SK-N-SH (cell line): ENCODE measurements at regions not wholly inside any gene's neighbourhood (a gene's known extent, or its start where the extent isn't known, plus 50 kb on each side); places are given as distances from the start of the nearest gene placed in this dataset.

Experiments used
- CTCF ChIA-PET: fragments of 300-600, 350-600 bp; formaldehyde crosslinking; extraction: SDS; loops from one replicate; lab custom pipeline; 2021; lab: Yijun Ruan, JAX
- POLR2A ChIA-PET: fragments of 350-600 bp; sonication (Branson Sonifier 250); formaldehyde crosslinking; extraction: SDS; loops from one replicate; lab custom pipeline; 2020; ENCODE audit warnings: antibody characterized with exemption, inconsistent platforms; lab: Yijun Ruan, JAX
- DNase-seq: peaks from one replicate; pipeline ENCODE4 v3.0.0; 2012
- H2AFZ ChIP-seq: fragments of 200-600 bp; sonication (generic); 2 replicates; pipeline ENCODE4 v1.8.1; 2016; ENCODE audit warnings: antibody characterized with exemption, mild to moderate bottlenecking, low read depth
- H3F3A ChIP-seq: fragments of 200-600 bp; sonication (generic); replicated peaks from 2 replicates; pipeline ENCODE3; 2016; ENCODE audit warnings: antibody characterized with exemption, mild to moderate bottlenecking; ENCODE audit not compliant: insufficient read depth
- H3K27ac ChIP-seq, 2 experiments: fragments of 200-500 bp in 1 of 2; fragments of 200-600 bp in 1 of 2; sonication (Bioruptor generic) in 1 of 2; sonication (generic), shearing (Covaris generic) in 1 of 2; 2 replicates each; pipeline versions ENCODE4 v1.5.1 to v1.6.1; 2014 to 2016; ENCODE audit warnings: low read depth in 2 of 2, inconsistent platforms in 1 of 2, low read length in 1 of 2, mild to moderate bottlenecking in 1 of 2, mixed read lengths in 1 of 2
- H3K27me3 ChIP-seq: fragments of 200-600 bp; sonication (generic), shearing (Covaris generic); 2 replicates; pipeline ENCODE4 v1.6.1; 2016; ENCODE audit warnings: mixed run types; ENCODE audit not compliant: insufficient read depth
- H3K36me3 ChIP-seq, 2 experiments: fragments of 200-500 bp in 1 of 2; fragments of 200-600 bp in 1 of 2; sonication (Bioruptor generic) in 1 of 2; sonication (generic) in 1 of 2; replicated peaks in 1 of 2; 2 replicates each; pipeline versions ENCODE3 to v1.5.1; 2014 to 2016; ENCODE audit warnings: low read length in 1 of 2, mild to moderate bottlenecking in 1 of 2; ENCODE audit not compliant: insufficient read depth in 2 of 2, control insufficient read depth in 1 of 2
- H3K4me1 ChIP-seq, 2 experiments: fragments of 200-500 bp in 1 of 2; fragments of 200-600 bp in 1 of 2; sonication (Bioruptor generic) in 1 of 2; sonication (generic), shearing (Covaris generic) in 1 of 2; 2 replicates each; pipeline versions ENCODE4 v1.5.1 to v1.6.1; 2014 to 2016; ENCODE audit warnings: low read depth in 1 of 2, low read length in 1 of 2, mixed run types in 1 of 2; ENCODE audit not compliant: insufficient read depth in 2 of 2, control insufficient read depth in 1 of 2
- H3K4me2 ChIP-seq: fragments of 200-600 bp; sonication (generic), shearing (Covaris generic); 2 replicates; pipeline ENCODE4 v1.6.1; 2017; ENCODE audit warnings: mixed run types
- H3K4me3 ChIP-seq, 2 experiments: fragments of 200-500 bp in 1 of 2; fragments of 200-600 bp in 1 of 2; sonication (Bioruptor generic) in 1 of 2; sonication (generic), shearing (Covaris generic) in 1 of 2; 2 replicates each; pipeline versions ENCODE4 v1.5.1 to v1.8.1; 2014 to 2016; ENCODE audit warnings: low read depth in 2 of 2, inconsistent platforms in 1 of 2, low read length in 1 of 2, mild to moderate bottlenecking in 1 of 2, mixed read lengths in 1 of 2, moderate library complexity in 1 of 2
- H3K79me2 ChIP-seq: fragments of 200-600 bp; sonication (generic); 2 replicates; pipeline ENCODE4 v1.8.1; 2017; ENCODE audit warnings: mild to moderate bottlenecking; ENCODE audit not compliant: insufficient read depth
- H3K9ac ChIP-seq: fragments of 200-600 bp; sonication (generic); 2 replicates; pipeline ENCODE4 v1.6.1; 2017; ENCODE audit warnings: mixed run types
- H3K9me2 ChIP-seq: fragments of 200-600 bp; sonication (generic); 2 replicates; pipeline ENCODE4 v1.6.1; 2017; ENCODE audit warnings: mixed run types
- H3K9me3 ChIP-seq: fragments of 200-600 bp; sonication (generic); 2 replicates; pipeline ENCODE4 v1.6.1; 2017; ENCODE audit warnings: mixed run types, mild to moderate bottlenecking, moderate library complexity
- H4K20me1 ChIP-seq: fragments of 200-600 bp; sonication (generic); 2 replicates; pipeline ENCODE4 v1.6.1; 2017; ENCODE audit warnings: mild to moderate bottlenecking, mixed run types; ENCODE audit not compliant: insufficient read depth
- CHD2 ChIP-seq: fragments of 150-350 bp; IDR thresholded peaks from 2 replicates; pipeline ENCODE4 v1.6.1; 2018; ENCODE audit warnings: low read length; ENCODE audit not compliant: partially characterized antibody
- FOSL2 ChIP-seq: IDR thresholded peaks from 2 replicates; pipeline ENCODE4 v1.4.0; 2012; ENCODE audit warnings: low read depth, mild to moderate bottlenecking, moderate library complexity, borderline replicate concordance
- JUND ChIP-seq: IDR thresholded peaks from 2 replicates; pipeline ENCODE4 v1.4.0; 2012
- MEF2A ChIP-seq: IDR thresholded peaks from 2 replicates; pipeline ENCODE4 v1.4.0; 2012; ENCODE audit warnings: low read depth, borderline replicate concordance
- MXI1 ChIP-seq: IDR thresholded peaks from 2 replicates; pipeline ENCODE4 v1.6.1; 2012; ENCODE audit warnings: mild to moderate bottlenecking, low read depth, low read length, improper control_type of control experiment
- NRF1 ChIP-seq: IDR thresholded peaks from 2 replicates; pipeline ENCODE4 v1.6.1; 2012; ENCODE audit warnings: low read depth, mild to moderate bottlenecking, low read length
- POLR2AphosphoS5 ChIP-seq: IDR thresholded peaks from 2 replicates; pipeline ENCODE4 v1.6.1; 2012; ENCODE audit warnings: low read depth, low read length
- RCOR1 ChIP-seq: fragments of 150-350 bp; IDR thresholded peaks from 2 replicates; pipeline ENCODE4 v1.6.1; 2017; ENCODE audit warnings: antibody characterized with exemption, low read length
- RFX5 ChIP-seq: IDR thresholded peaks from 2 replicates; pipeline ENCODE4 v1.6.1; 2012; ENCODE audit warnings: mild to moderate bottlenecking, improper control_type of control experiment, low read length
- SIN3A ChIP-seq: IDR thresholded peaks from 2 replicates; pipeline ENCODE4 v1.6.1; 2012; ENCODE audit warnings: low read depth, mild to moderate bottlenecking, low read length, moderate library complexity, borderline replicate concordance
- TAF1 ChIP-seq: IDR thresholded peaks from 2 replicates; pipeline ENCODE4 v1.6.1; 2012; ENCODE audit warnings: low read depth, mild to moderate bottlenecking, low read length, moderate library complexity, borderline replicate concordance
- TCF12 ChIP-seq: IDR thresholded peaks from 2 replicates; pipeline ENCODE4 v1.4.0; 2012
- TEAD4 ChIP-seq: IDR thresholded peaks from 2 replicates; pipeline ENCODE4 v1.4.0; 2012; ENCODE audit warnings: mild to moderate bottlenecking, borderline replicate concordance; ENCODE audit not compliant: insufficient read depth
- YY1 ChIP-seq: IDR thresholded peaks from 2 replicates; pipeline ENCODE4 v1.4.0; 2012; ENCODE audit warnings: low read depth, mild to moderate bottlenecking
- WGBS: methylation state at CpG from one replicate; pipeline ENCODE4 v1.1.6; 2017; ENCODE audit warnings: low lambda C conversion rate; 5-methylcytosine and 5-hydroxymethylcytosine counted together
- TF ChIP-seq, protein P1 (sequence below): fragments of 150-350 bp; IDR thresholded peaks from 2 replicates; pipeline ENCODE4 v1.6.1; 2016; ENCODE audit warnings: mild to moderate bottlenecking, low read depth, low read length
- TF ChIP-seq, protein P2 (sequence below): IDR thresholded peaks from 2 replicates; pipeline ENCODE4 v1.4.0; 2012; ENCODE audit warnings: low read depth, borderline replicate concordance
- TF ChIP-seq, protein P3 (sequence below): IDR thresholded peaks from 2 replicates; pipeline ENCODE4 v1.4.0; 2012; ENCODE audit warnings: low read depth

DNA sequence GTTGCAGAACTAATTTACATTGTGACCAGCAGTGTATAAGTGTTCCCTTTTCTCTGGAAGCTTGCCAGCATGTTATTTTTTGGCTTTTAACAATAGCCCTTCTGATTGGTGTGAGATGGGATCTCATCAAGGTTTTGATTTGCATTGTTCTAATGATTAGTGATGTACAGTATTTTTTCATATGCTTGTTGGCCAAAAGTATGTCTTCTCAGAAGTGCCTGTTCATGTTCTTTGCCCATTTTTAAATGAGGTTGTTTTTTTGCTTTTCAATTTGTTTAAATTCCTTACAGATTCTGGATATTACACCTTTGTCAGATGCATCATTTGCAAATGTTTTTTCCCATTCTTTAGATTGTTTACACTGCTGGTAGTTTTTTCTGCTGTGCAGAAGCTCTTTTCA lies 627.0 kb upstream of the CNTNAP2 start:
- H3K9me3 ChIP-seq: peaks cover 14% of the 10 kb centered on the region
- no peaks in the 10 kb centered on the region for H4K20me1 ChIP-seq
- H3K4me3 ChIP-seq: no peak overlapping the region
- H3K9me2 ChIP-seq: no peaks in the 10 kb centered on the region
- ChIA-PET CTCF (no interaction called here), POLR2A (no interaction called here)
- H3K4me1 ChIP-seq: no peaks in the 10 kb centered on the region
- DNase-seq: no peak
- no peak overlapping the region for H3K27ac ChIP-seq
- no peaks in the 10 kb centered on the region for H3F3A ChIP-seq
- H3K36me3 ChIP-seq: no peaks in the 10 kb centered on the region
- TF ChIP-seq TAF1 (no peak), FOSL2 (no peak)
- H3K4me2 ChIP-seq: no peak overlapping the region
- no peaks in the 10 kb centered on the region for H3K27me3 ChIP-seq
- no peak overlapping the region for H2AFZ ChIP-seq
- H3K9ac ChIP-seq: no peak overlapping the region
- H3K79me2 ChIP-seq: no peaks in the 10 kb centered on the region

GRCh38 chr7:145488816-145489215 lies 627.8 kb upstream of the CNTNAP2 start:
- Histone ChIP-seq H3K9me2 (no peaks in the 10 kb centered on the region), H3K27me3 (no peaks in the 10 kb centered on the region), H2AFZ (no peak overlapping the region), H4K20me1 (no peaks in the 10 kb centered on the region)
- ChIA-PET CTCF (no interaction called here), POLR2A (no interaction called here)
- TF ChIP-seq SIN3A (no peak), RFX5 (no peak), JUND (no peak), TEAD4 (no peak), POLR2AphosphoS5 (no peak), MXI1 (no peak), YY1 (no peak), MEF2A (no peak), RCOR1 (no peak), NRF1 (no peak), CHD2 (no peak), FOSL2 (no peak), TCF12 (no peak)
- TF ChIP-seq, protein P1, sequence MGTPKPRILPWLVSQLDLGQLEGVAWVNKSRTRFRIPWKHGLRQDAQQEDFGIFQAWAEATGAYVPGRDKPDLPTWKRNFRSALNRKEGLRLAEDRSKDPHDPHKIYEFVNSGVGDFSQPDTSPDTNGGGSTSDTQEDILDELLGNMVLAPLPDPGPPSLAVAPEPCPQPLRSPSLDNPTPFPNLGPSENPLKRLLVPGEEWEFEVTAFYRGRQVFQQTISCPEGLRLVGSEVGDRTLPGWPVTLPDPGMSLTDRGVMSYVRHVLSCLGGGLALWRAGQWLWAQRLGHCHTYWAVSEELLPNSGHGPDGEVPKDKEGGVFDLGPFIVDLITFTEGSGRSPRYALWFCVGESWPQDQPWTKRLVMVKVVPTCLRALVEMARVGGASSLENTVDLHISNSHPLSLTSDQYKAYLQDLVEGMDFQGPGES: no peak
- TF ChIP-seq, protein P2, sequence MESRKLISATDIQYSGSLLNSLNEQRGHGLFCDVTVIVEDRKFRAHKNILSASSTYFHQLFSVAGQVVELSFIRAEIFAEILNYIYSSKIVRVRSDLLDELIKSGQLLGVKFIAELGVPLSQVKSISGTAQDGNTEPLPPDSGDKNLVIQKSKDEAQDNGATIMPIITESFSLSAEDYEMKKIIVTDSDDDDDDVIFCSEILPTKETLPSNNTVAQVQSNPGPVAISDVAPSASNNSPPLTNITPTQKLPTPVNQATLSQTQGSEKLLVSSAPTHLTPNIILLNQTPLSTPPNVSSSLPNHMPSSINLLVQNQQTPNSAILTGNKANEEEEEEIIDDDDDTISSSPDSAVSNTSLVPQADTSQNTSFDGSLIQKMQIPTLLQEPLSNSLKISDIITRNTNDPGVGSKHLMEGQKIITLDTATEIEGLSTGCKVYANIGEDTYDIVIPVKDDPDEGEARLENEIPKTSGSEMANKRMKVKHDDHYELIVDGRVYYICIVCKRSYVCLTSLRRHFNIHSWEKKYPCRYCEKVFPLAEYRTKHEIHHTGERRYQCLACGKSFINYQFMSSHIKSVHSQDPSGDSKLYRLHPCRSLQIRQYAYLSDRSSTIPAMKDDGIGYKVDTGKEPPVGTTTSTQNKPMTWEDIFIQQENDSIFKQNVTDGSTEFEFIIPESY: no peak
- TF ChIP-seq, protein P3, sequence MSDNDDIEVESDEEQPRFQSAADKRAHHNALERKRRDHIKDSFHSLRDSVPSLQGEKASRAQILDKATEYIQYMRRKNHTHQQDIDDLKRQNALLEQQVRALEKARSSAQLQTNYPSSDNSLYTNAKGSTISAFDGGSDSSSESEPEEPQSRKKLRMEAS: no peak
- TF ChIP-seq, all 33 proteins: peak for 0
- 0% methylated on average over 2 of the region's 2 CpGs for WGBS
- no peaks in the 10 kb centered on the region for H3F3A ChIP-seq
- H3K36me3 ChIP-seq: no peaks in the 10 kb centered on the region
- no peak overlapping the region for H3K27ac ChIP-seq
- H3K9me3 ChIP-seq: peaks cover 10% of the 10 kb centered on the region
- DNase-seq: no peak
- no peak overlapping the region for H3K9ac ChIP-seq
- H3K4me3 ChIP-seq: no peak overlapping the region
- no peak overlapping the region for H3K4me2 ChIP-seq
- H3K4me1 ChIP-seq: no peaks in the 10 kb centered on the region
- no peaks in the 10 kb centered on the region for H3K79me2 ChIP-seq
